Midbrain (tissue), 1 donor: ENCODE measurements at regions not wholly inside any gene's neighbourhood (a gene's known extent, or its start where the extent isn't known, plus 50 kb on each side); places are given as distances from the start of the nearest gene placed in this dataset.
"Not testable (repeated sequence)": the region's sequence is repeated elsewhere in the genome, so short reads cannot be mapped to it uniquely, and the experiment has no call there.

Experiments used
- DNase-seq: peaks from one replicate; lab custom pipeline; 2025; lab: John Stamatoyannopoulos, UW

- DNase-seq, result no peak
Observed at GRCh38 chr4:84003046-84003445, 467.1 kb downstream of the GPAT3 start.

- no peak for DNase-seq
Observed at GRCh38 chr4:84001876-84002569, 466.1 kb downstream of the GPAT3 start.

GRCh38 chr4:83996254-83996653, 460.3 kb downstream of the GPAT3 start:
- no peak for DNase-seq

- DNase-seq, result no peak
Observed at GRCh38 chr4:83993774-83994173, 457.9 kb downstream of the GPAT3 start.

- no peak for DNase-seq
Observed at GRCh38 chr4:83989835-83990234, 453.9 kb downstream of the GPAT3 start.

GRCh38 chr4:83981156-83981555, 445.2 kb downstream of the GPAT3 start:
- no peak for DNase-seq

- DNase-seq, result no peak
Observed at GRCh38 chr4:83979773-83980172, 443.9 kb downstream of the GPAT3 start.

GRCh38 chr4:83974111-83974780, 438.3 kb downstream of the GPAT3 start:
- DNase-seq, result no peak

- no peak for DNase-seq
Observed at GRCh38 chr4:83964996-83965541, 429.2 kb downstream of the GPAT3 start.

- DNase-seq, result no peak
Observed at GRCh38 chr4:83962492-83962891, 426.6 kb downstream of the GPAT3 start.

- DNase-seq, result no peak
Observed at GRCh38 chr4:83961575-83961974, 425.7 kb downstream of the GPAT3 start.

- DNase-seq, result no peak
Observed at GRCh38 chr4:83959160-83959559, 423.3 kb downstream of the GPAT3 start.

- no peak for DNase-seq
Observed at GRCh38 chr4:83947830-83948193, 411.9 kb downstream of the GPAT3 start.

GRCh38 chr4:83947125-83947829, 411.4 kb downstream of the GPAT3 start:
- no peak for DNase-seq

GRCh38 chr4:83943691-83944090, 407.8 kb downstream of the GPAT3 start:
- DNase-seq, result not testable (repeated sequence)

GRCh38 chr4:83932750-83933391, 397.0 kb downstream of the GPAT3 start:
- no peak for DNase-seq

- no peak for DNase-seq
Observed at GRCh38 chr4:83931659-83932438, 395.9 kb downstream of the GPAT3 start.

GRCh38 chr4:83929550-83929949, 393.6 kb downstream of the GPAT3 start:
- DNase-seq, result no peak

GRCh38 chr4:83926950-83927349, 391.0 kb downstream of the GPAT3 start:
- DNase-seq, result no peak

GRCh38 chr4:83923341-83923740, 387.4 kb downstream of the GPAT3 start:
- DNase-seq, result no peak

GRCh38 chr4:83922402-83922801, 386.5 kb downstream of the GPAT3 start:
- no peak for DNase-seq

- DNase-seq, result no peak
Observed at GRCh38 chr4:83921124-83921523, 385.2 kb downstream of the GPAT3 start.
